IMR-90 (cell line): ENCODE measurements at regions not wholly inside any gene's neighbourhood (a gene's known extent, or its start where the extent isn't known, plus 50 kb on each side); places are given as distances from the start of the nearest gene placed in this dataset.

Experiments used
- ATAC-seq: fragments of 200-7000 bp; cut with Tn5 transposase; 2 replicates; pipeline ENCODE4 v1.9.1; 2020; ENCODE audit warnings: low read depth, mild to moderate bottlenecking, moderate library complexity
- BruUV-seq: library from RNA; stranded (reverse); fragments of 400-500 nt; replicated peaks from 2 replicates; lab custom pipeline; 2021; lab: Mats Ljungman, UMichigan
- CTCF ChIA-PET: fragments of 300-600 bp; formaldehyde crosslinking; extraction: SDS; loops from one replicate; lab custom pipeline; 2021; ENCODE audit warnings: antibody characterized with exemption; lab: Yijun Ruan, JAX
- POLR2A ChIA-PET: fragments of 300-600 bp; sonication (Branson Sonifier 250); formaldehyde crosslinking; loops from one replicate; lab custom pipeline; 2022; ENCODE audit warnings: antibody characterized with exemption; ENCODE audit not compliant: unreplicated experiment; lab: Charles Lee
- DNase-seq: peaks from one replicate; pipeline ENCODE4 v3.0.0; 2013
- H2AFZ ChIP-seq: replicated peaks from 2 replicates; pipeline ENCODE3; 2013; ENCODE audit warnings: low read length, mild to moderate bottlenecking; ENCODE audit not compliant: poor library complexity
- H2AK5ac ChIP-seq: 2 replicates; pipeline ENCODE4 v1.6.1; 2013; ENCODE audit warnings: low read depth, low read length, inconsistent platforms
- H2AK9ac ChIP-seq: replicated peaks from 2 replicates; pipeline ENCODE3; 2013; ENCODE audit warnings: mild to moderate bottlenecking, low read depth, low read length, moderate library complexity; ENCODE audit not compliant: poor library complexity
- H2BK120ac ChIP-seq: 2 replicates; pipeline ENCODE4 v1.6.1; 2013; ENCODE audit warnings: low read depth, low read length, inconsistent platforms
- H2BK15ac ChIP-seq: 3 replicates; pipeline ENCODE4 v1.6.1; 2013; ENCODE audit warnings: low read depth, low read length, inconsistent platforms
- H2BK20ac ChIP-seq: 2 replicates; pipeline ENCODE4 v1.6.1; 2013; ENCODE audit warnings: low read depth, mild to moderate bottlenecking, inconsistent platforms, low read length, moderate library complexity
- H2BK5ac ChIP-seq: 2 replicates; pipeline ENCODE4 v1.6.1; 2013; ENCODE audit warnings: mild to moderate bottlenecking, low read depth, low read length, inconsistent platforms; ENCODE audit not compliant: poor library complexity, severe bottlenecking
- H3K14ac ChIP-seq: replicated peaks from 2 replicates; pipeline ENCODE4 v1.6.1; 2013; ENCODE audit warnings: low read depth, low read length, inconsistent platforms
- H3K18ac ChIP-seq: 2 replicates; pipeline ENCODE4 v1.6.1; 2013; ENCODE audit warnings: low read depth, low read length, control low read depth
- H3K23ac ChIP-seq: 2 replicates; pipeline ENCODE4 v1.6.1; 2013; ENCODE audit warnings: low read depth, low read length, inconsistent platforms
- H3K27ac ChIP-seq: 2 replicates; pipeline ENCODE4 v1.5.1; 2013; ENCODE audit warnings: mild to moderate bottlenecking, control low read depth, low read length; ENCODE audit not compliant: insufficient read depth
- H3K27me3 ChIP-seq: 2 replicates; pipeline ENCODE4 v1.6.1; 2013; ENCODE audit warnings: low read length; ENCODE audit not compliant: control insufficient read depth, insufficient read depth
- H3K36me3 ChIP-seq: 2 replicates; pipeline ENCODE4 v1.6.1; 2013; ENCODE audit warnings: low read length, mixed read lengths; ENCODE audit not compliant: control insufficient read depth, insufficient read depth
- H3K4ac ChIP-seq: 2 replicates; pipeline ENCODE4 v1.6.1; 2013; ENCODE audit warnings: low read depth, low read length, inconsistent platforms
- H3K4me1 ChIP-seq: 2 replicates; pipeline ENCODE4 v1.6.1; 2013; ENCODE audit warnings: low read length, mixed read lengths; ENCODE audit not compliant: control insufficient read depth, insufficient read depth
- H3K4me2 ChIP-seq: 2 replicates; pipeline ENCODE4 v1.6.1; 2013; ENCODE audit warnings: low read depth, mild to moderate bottlenecking, control low read depth, low read length, moderate library complexity
- H3K4me3 ChIP-seq: 2 replicates; pipeline ENCODE4 v1.5.1; 2013; ENCODE audit warnings: low read depth, mild to moderate bottlenecking, control low read depth, low read length, moderate library complexity; ENCODE audit not compliant: insufficient read depth
- H3K56ac ChIP-seq: 2 replicates; pipeline ENCODE4 v1.6.1; 2013; ENCODE audit warnings: low read length, inconsistent platforms; ENCODE audit not compliant: insufficient read depth; ENCODE audit errors: extremely low read depth
- H3K79me1 ChIP-seq, 2 experiments: 2 replicates each; pipeline ENCODE4 v1.6.1; 2013; ENCODE audit warnings: low read length in 2 of 2, inconsistent platforms in 1 of 2, low read depth in 1 of 2
- H3K9ac ChIP-seq: 2 replicates; pipeline ENCODE4 v1.6.1; 2013; ENCODE audit warnings: low read depth, low read length, control low read depth
- H3K9me1 ChIP-seq: 2 replicates; pipeline ENCODE4 v1.6.1; 2013; ENCODE audit warnings: low read length, inconsistent platforms; ENCODE audit not compliant: insufficient read depth
- H3K9me3 ChIP-seq: 2 replicates; pipeline ENCODE4 v1.6.1; 2013; ENCODE audit warnings: low read length; ENCODE audit not compliant: control insufficient read depth, insufficient read depth
- H4K20me1 ChIP-seq: 2 replicates; pipeline ENCODE4 v1.6.1; 2013; ENCODE audit warnings: low read length, inconsistent platforms; ENCODE audit not compliant: insufficient read depth
- H4K5ac ChIP-seq: 2 replicates; pipeline ENCODE4 v1.6.1; 2013; ENCODE audit warnings: mild to moderate bottlenecking, low read depth, low read length, control low read depth
- H4K8ac ChIP-seq, 2 experiments: 2 replicates each; pipeline ENCODE4 v1.6.1; 2013; ENCODE audit warnings: low read depth in 2 of 2, low read length in 2 of 2, control low read depth in 1 of 2, inconsistent platforms in 1 of 2
- H4K91ac ChIP-seq: 2 replicates; pipeline ENCODE4 v1.6.1; 2013; ENCODE audit warnings: low read depth, low read length, inconsistent platforms; ENCODE audit not compliant: insufficient read depth
- BHLHE40 ChIP-seq: fragments of 150-350 bp; IDR thresholded peaks from 2 replicates; pipeline ENCODE4 v1.6.1; 2016; ENCODE audit warnings: mild to moderate bottlenecking, low read depth, low read length
- CEBPB ChIP-seq: IDR thresholded peaks from 2 replicates; pipeline ENCODE4 v1.6.1; 2012; ENCODE audit warnings: low read depth, low read length, improper control_type of control experiment
- CHD1 ChIP-seq: IDR thresholded peaks from 2 replicates; pipeline ENCODE4 v1.6.1; 2012; ENCODE audit warnings: low read depth, low read length, improper control_type of control experiment
- CTCF ChIP-seq: conservative IDR thresholded peaks from 2 replicates; pipeline ENCODE4 v1.5.1; 2012; ENCODE audit warnings: mild to moderate bottlenecking, low read depth, low read length, improper control_type of control experiment
- ELK1 ChIP-seq: fragments of 150-350 bp; IDR thresholded peaks from 2 replicates; pipeline ENCODE4 v1.6.1; 2016; ENCODE audit warnings: low read depth, mild to moderate bottlenecking, low read length, moderate library complexity, borderline replicate concordance
- FOS ChIP-seq: fragments of 150-350 bp; IDR thresholded peaks from 2 replicates; pipeline ENCODE4 v1.6.1; 2016; ENCODE audit warnings: low read depth, low read length
- MAFK ChIP-seq: IDR thresholded peaks from 2 replicates; pipeline ENCODE4 v1.6.1; 2012; ENCODE audit warnings: low read depth, low read length, improper control_type of control experiment
- MAZ ChIP-seq: IDR thresholded peaks from 2 replicates; pipeline ENCODE4 v1.6.1; 2012; ENCODE audit warnings: low read depth, mild to moderate bottlenecking, low read length, improper control_type of control experiment, moderate library complexity, borderline replicate concordance
- MXI1 ChIP-seq: IDR thresholded peaks from 2 replicates; pipeline ENCODE4 v1.6.1; 2012; ENCODE audit warnings: low read depth, mild to moderate bottlenecking, low read length, moderate library complexity, borderline replicate concordance
- NFE2L2 ChIP-seq: fragments of 150-350 bp; IDR thresholded peaks from 2 replicates; pipeline ENCODE4 v1.6.1; 2016; ENCODE audit warnings: low read depth, mild to moderate bottlenecking, low read length
- POLR2A ChIP-seq: IDR thresholded peaks from 2 replicates; pipeline ENCODE4 v1.6.1; 2012; ENCODE audit warnings: mild to moderate bottlenecking, low read depth, low read length
- RAD21 ChIP-seq: IDR thresholded peaks from 2 replicates; pipeline ENCODE4 v1.6.1; 2012; ENCODE audit warnings: low read length, improper control_type of control experiment
- RCOR1 ChIP-seq: IDR thresholded peaks from 2 replicates; pipeline ENCODE4 v1.6.1; 2012; ENCODE audit warnings: mild to moderate bottlenecking, low read length, improper control_type of control experiment; ENCODE audit not compliant: insufficient replicate concordance
- RFX5 ChIP-seq: IDR thresholded peaks from 2 replicates; pipeline ENCODE4 v1.8.0; 2012; ENCODE audit warnings: low read depth, mild to moderate bottlenecking, low read length, moderate library complexity
- SMC3 ChIP-seq: fragments of 150-350 bp; IDR thresholded peaks from 2 replicates; pipeline ENCODE4 v1.6.1; 2016; ENCODE audit warnings: low read depth, mild to moderate bottlenecking, antibody characterized with exemption, low read length, moderate library complexity
- USF2 ChIP-seq: fragments of 150-350 bp; IDR thresholded peaks from 2 replicates; pipeline ENCODE4 v1.6.1; 2017; ENCODE audit warnings: mild to moderate bottlenecking, antibody characterized with exemption, low read length, low read depth
- WGBS, 2 experiments: methylation state at CpG; one replicate each; pipeline versions ENCODE4 v1.1.5 to v1.1.7; 2013; ENCODE audit warnings: missing lambda C conversion rate in 2 of 2; ENCODE audit not compliant: insufficient read length in 1 of 2; ENCODE audit errors: extremely low coverage in 2 of 2; 5-methylcytosine and 5-hydroxymethylcytosine counted together
- dilution Hi-C: fragments of 300-500 bp; cut with HindIII; formaldehyde crosslinking; loops from one replicate; pipeline ENCODE4 v1.14.3; 2018; ENCODE audit warnings: low sequenced_read_pairs; ENCODE audit not compliant: unreplicated experiment
- in situ Hi-C: fragments of 300-500 bp; cut with MboI; formaldehyde crosslinking; loops from 3 replicates; pipeline ENCODE4 v1.14.3; 2019; ENCODE audit warnings: low sequenced_read_pairs, inconsistent platforms, mixed read lengths
- intact Hi-C: fragments of 100-400 bp; cut with micrococcal nuclease; formaldehyde crosslinking; loops from 2 replicates; pipeline ENCODE4 v1.10.0; 2022

- Histone ChIP-seq H2AK5ac (no peak overlapping the region), H3K27me3 (no peaks in the 10 kb centered on the region), H4K91ac (no peak overlapping the region), H3K4ac (no peak overlapping the region), H2AK9ac (no peak overlapping the region), H3K36me3 (no peaks in the 10 kb centered on the region), H3K9me1 (no peaks in the 10 kb centered on the region), H4K8ac (no peak overlapping the region), H4K20me1 (no peaks in the 10 kb centered on the region), H3K23ac (no peak overlapping the region), H2BK5ac (no peak overlapping the region), H3K56ac (no peak overlapping the region), H2BK15ac (no peak overlapping the region), H2BK20ac (no peak overlapping the region), H3K79me1 (no peaks in the 10 kb centered on the region), H3K18ac (no peak overlapping the region), H2AFZ (no peak overlapping the region), H3K4me3 (no peak overlapping the region), H3K27ac (no peak overlapping the region), H3K4me2 (no peak overlapping the region), H2BK120ac (no peak overlapping the region), H4K5ac (no peak overlapping the region), H3K14ac (no peak overlapping the region), H3K9me3 (no peaks in the 10 kb centered on the region), H3K9ac (no peak overlapping the region), H3K4me1 (no peaks in the 10 kb centered on the region)
- dilution Hi-C loops: no loop called here
- CTCF ChIA-PET: no interaction called here
- BruUV-seq: no TSS peak
- ATAC-seq (no peak), DNase-seq (no peak)
- 100% methylated on average over 1 of the region's 5 CpGs; no CpG with 5 or more reads in 1 of the 2 experiments for WGBS, 2 experiments
- intact Hi-C loops: no loop called here
- POLR2A ChIA-PET: no interaction called here
- in situ Hi-C loops: no loop called here
- TF ChIP-seq BHLHE40 (no peak), NFE2L2 (no peak), RCOR1 (no peak), CHD1 (no peak), FOS (no peak), MXI1 (no peak), SMC3 (no peak), CEBPB (no peak), ELK1 (no peak), MAZ (no peak), MAFK (no peak), RFX5 (no peak), USF2 (no peak), RAD21 (no peak), CTCF (no peak), POLR2A (no peak)
These were observed 514.7 kb downstream of the DIRAS2 start for GRCh38 chr9:90127923-90128322.
